ENCODE measurements at regions not wholly inside any gene's neighbourhood (a gene's known extent, or its start where the extent isn't known, plus 50 kb on each side); places are given as distances from the start of the nearest gene placed in this dataset.

- TF ChIP-seq CTCF (IDR thresholded peaks at IDR 0.05): no peak
- TF ChIP-seq POLR2AphosphoS5 (IDR thresholded peaks at IDR 0.05): no peak
Measured at GRCh38 chr22:48952256-48953102, 875.2 kb downstream of the BRD1 start.
